LoVo (cell line): ENCODE measurements at regions not wholly inside any gene's neighbourhood (a gene's known extent, or its start where the extent isn't known, plus 50 kb on each side); places are given as distances from the start of the nearest gene placed in this dataset.

Experiments
- DNase-seq: peaks from one replicate; pipeline ENCODE4 v3.0.0-alpha.2; 2016; ENCODE audit warnings: low spot score

DNA sequence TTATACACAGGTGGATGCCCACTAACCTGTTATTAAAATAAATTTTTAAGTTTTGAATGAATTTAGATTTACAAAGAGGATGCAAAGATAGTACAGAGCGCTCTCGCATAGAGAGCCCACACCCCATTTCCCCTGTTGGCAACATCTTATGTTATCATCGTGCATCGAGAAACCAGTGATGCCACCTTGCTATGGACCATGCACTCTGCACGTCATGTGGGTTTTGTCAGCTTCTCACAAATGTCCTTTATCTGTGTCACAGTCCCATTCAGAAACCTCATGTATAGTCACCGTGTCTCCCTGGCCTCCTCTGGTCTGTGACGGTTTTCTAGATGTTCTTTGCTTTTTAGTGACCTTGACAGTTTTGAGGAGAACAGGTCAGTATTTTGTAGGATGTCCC is 60.0 kb downstream of the ING1 start:
- DNase-seq: no peak

DNA sequence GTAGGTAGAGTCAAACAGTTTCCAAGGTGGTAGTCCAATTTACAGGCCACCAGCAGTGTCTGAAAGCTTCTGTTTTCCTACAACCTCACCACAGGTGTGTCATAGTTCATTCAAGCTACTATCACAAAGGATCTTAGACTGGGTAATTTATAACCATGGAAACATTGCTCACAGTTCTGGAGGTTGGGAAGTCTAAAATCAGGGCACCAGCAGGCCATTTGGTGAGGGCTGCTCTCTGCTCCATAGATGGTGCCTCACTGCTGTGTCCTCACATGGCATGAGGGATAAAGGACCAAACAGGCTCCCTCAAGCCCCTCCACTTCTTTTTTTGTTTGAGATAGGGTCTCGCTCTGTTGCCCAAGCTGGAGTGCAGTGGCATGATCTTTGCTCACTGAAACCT is 60.6 kb downstream of the ING1 start:
- DNase-seq: no peak

DNA sequence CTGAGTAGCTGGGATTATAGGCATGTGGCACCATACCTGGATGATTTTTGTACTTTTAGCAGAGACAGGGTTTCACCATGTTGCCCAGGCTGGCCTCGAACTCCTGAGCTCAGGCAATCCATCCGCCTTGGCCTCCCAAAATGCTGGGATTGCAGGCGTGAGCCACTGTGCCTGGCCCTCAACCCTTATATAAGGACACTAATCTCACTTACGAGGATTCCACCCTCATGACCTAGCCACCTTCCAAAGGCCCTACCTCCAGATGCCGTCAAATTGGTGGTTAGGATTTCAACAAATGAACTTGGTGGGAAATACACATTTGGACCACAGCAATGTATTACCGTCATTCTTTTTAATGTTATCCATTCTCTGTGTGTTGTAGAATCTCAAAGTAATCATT is 61.0 kb downstream of the ING1 start:
- DNase-seq: no peak

DNA sequence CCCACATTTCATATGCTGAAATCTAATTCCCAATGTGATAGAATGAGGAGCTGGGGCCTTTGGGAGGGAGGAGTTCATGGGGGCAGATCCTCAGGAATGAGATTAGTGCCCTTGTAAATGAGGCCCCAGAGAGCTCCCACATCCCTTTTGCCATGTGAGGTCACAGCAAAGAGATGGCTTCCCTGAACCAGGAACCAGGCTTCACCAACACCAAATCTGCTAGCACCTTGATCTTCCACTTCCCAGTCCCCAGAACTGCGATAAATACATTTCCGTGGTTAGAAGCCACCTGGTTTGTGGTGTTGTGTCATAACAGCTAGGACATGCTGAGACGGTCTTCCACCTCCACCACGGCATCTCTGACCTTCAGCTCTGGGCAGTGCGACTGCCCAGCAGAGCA is 62.1 kb downstream of the ING1 start:
- DNase-seq: no peak

DNA sequence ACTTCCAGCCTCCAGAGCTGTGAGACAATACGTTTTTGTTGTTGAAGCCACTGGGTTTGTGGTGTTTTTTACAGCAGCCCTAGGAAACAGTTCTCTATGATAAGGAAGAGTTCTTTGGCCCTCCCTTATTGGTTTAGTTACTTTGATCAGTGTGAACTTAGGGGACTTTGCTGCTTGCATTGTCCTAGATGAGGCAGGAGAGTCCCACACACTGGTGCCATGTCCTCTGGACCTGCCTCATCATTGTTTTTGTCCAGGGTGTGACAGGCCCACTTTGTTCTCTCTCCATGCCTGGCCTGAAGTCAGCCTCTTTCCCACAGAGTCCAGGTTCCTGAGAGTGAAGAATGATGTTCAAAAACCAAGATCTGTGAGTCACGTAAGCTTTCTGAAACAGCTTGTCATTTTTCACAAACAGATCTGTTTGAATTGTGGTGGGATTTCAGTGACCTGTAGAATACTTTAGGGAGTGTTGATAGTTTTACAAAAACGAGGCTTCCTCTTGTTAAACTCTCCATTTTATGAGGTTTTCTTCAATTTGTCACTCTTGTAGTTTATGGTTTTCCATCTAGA is 63.8 kb downstream of the ING1 start:
- no peak for DNase-seq

DNA sequence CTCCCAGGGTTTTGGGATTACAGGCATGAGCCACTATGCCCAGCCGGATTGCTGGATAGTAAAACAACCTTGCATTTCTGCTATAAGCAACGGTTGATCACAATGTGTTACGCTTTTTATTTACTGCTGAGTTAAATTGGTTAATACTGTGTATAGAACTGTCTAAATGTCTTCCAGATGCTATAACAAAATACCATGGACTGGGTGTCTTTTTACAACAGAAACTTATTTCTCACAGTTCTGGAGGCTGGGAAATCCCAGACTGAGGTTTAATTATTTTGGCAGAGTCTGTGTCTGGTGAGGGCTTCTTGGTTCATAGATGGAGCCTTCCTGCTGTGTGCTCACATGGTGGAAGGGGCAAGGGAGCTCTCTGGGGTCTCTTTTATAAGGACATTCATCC is 65.5 kb downstream of the ING1 start:
- DNase-seq: no peak

DNA sequence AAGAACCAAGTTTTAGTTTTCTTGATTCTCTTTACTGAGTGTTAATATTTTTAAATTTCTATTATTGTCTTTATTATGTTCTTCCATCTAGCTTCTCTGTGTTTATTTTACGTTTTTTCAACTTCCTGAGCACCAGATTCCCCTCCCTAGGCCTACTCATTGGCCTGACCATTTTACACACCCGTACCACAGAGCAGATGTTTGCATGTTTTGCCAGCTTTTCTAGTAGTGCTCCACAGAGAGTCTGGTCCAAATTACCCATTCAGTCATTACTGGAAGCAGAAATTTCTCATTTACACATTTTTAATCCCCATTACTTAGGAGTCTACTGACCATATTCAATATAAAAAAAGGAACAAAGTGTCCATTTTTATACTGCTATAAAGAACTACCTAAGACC is 66.9 kb downstream of the ING1 start:
- DNase-seq: no peak

DNA sequence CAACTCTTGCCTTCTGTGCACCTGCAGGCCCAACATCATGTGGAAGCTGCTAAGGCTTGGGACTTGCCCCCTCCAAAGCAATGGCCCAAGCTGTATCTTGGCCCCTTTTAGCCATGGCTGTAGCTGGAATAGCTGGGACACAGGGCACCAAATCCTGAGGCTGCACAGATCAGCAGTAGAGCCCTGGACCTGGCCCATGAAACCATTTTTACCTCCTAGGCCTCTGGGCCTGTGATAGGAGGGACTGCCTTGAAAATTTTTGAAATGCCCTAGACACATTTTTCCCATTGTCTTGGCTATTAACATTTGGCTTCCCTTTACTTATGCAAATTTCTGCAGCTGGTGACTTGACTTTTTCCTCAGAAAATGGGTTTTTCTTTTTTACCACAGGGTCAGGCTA is 68.7 kb downstream of the ING1 start:
- no peak for DNase-seq

DNA sequence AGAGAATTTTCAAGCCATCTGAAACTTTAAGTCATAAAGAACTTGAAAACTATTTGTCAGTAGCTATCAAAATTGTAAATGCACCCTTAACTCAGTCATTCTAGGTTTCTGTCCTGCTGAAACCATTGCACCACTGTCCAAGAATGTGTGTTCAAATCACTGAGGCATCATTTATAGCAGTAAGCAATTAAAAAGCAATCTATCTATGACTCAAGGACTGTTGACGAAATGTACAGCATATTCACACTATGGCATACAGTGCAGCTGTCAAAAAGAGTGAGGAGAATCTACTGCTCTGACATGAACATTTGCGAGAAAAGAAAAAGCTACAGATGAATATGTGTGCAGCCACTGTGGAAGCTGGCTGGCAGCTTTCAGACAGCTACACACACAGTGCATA is 71.2 kb downstream of the ING1 start:
- DNase-seq: no peak

DNA sequence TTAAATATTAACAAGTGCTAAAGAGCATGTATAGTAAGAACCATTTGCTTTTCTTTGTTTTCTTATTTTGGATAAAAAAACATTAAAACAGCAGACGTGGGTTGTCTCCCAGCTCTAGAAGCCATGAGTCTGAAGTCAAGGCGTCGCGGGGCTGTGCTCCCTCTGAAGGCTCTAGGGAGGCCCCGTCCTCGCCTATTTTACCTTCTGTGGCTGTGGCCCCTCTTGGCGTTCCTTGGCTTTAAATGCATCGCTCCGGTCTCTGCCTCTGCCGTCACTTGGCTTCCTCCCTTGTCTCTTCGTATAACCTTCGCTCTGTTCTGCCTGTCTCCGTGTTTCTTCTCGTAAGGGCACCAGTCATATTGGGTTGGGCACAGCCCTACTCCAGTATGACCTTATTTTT is 75.3 kb downstream of the ING1 start:
- DNase-seq: no peak

DNA sequence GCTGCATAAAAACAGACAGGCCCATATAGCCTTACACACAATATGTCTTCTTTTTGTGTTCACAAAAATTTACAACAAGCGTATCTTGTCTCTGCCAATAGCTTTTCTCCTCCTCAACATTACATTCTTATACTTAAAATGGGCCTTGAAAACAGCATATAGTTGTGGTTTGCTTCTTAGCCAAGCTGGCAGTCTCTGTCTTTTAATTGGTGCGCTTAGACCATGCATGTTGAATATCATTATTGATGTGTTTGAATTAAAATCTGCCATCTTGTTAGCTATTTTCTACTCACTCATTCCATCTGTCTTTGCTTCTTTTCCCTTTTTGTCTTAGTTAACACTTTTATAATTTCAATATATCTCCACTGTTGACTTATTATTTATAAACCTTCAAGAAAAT is 76.4 kb downstream of the ING1 start:
- no peak for DNase-seq

DNA sequence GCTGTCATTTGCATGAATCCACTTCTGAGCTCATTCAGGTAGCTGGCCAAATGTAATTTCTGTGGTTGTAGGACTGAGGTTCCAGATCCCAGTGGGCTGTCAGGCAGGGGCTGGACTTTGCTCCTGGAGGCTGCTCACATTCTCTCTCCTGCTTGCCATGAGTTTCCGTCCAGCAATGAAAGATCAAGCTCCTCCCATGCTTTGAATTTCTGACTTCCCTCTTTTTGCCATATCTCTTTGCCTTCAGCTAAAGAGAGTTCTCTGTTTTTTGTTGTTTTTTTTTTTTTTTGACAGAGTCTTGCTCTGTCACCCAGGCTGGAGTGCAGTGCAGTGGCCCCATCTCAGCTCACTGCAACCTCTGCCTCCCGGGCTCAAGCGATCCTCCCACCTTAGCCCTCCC is 76.9 kb downstream of the ING1 start:
- no peak for DNase-seq

DNA sequence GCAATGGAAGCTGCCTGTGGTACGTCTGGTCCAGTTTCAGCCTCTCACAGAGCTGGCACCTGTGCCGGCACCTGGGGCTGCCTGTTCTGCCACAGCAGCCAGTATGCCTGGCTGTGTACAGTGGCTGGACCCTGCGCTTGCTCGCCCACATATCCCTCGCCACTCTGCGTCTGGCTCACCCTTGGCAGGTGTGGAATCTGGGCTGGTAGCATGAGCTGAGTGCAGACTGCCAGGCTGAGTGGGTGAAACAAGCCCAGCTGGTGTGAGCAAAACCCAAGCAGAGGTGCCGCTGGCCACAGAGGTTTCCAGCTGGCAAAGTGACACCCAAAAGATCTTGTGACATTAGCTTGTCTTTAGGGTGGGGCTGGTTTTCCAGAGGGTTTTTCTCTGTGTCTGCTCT is 80.7 kb downstream of the ING1 start:
- DNase-seq: no peak

DNA sequence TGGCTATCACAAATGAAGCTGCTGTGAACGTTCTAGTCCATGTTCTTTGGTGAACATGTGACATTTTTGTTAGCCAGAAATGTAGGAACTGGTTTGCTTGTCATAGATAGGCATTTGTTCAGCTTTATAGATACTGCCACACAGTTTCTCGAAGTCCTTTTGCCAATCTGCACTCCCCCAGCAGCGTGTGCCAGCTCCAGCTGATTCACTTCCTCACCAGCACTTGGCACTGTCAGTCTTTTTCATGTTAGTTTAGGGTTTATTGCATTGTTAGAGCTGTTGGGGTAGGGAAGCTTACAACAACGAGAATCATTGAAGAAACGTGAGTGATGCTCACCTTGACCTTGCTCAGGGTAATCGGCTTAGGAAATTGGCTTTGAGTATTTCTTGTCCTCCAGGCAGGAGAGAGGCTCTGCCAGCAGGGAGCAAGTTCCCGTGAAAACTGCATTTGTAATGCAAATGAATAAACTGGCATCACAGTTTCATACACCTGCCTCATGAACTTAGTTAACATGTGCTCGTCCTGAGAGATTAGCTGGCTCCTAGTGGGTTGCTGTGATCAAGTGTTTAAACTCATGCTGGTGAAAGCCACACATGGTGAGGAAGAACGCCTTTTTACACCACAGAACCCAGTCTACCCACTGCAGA is 83.9 kb downstream of the ING1 start:
- DNase-seq: no peak

DNA sequence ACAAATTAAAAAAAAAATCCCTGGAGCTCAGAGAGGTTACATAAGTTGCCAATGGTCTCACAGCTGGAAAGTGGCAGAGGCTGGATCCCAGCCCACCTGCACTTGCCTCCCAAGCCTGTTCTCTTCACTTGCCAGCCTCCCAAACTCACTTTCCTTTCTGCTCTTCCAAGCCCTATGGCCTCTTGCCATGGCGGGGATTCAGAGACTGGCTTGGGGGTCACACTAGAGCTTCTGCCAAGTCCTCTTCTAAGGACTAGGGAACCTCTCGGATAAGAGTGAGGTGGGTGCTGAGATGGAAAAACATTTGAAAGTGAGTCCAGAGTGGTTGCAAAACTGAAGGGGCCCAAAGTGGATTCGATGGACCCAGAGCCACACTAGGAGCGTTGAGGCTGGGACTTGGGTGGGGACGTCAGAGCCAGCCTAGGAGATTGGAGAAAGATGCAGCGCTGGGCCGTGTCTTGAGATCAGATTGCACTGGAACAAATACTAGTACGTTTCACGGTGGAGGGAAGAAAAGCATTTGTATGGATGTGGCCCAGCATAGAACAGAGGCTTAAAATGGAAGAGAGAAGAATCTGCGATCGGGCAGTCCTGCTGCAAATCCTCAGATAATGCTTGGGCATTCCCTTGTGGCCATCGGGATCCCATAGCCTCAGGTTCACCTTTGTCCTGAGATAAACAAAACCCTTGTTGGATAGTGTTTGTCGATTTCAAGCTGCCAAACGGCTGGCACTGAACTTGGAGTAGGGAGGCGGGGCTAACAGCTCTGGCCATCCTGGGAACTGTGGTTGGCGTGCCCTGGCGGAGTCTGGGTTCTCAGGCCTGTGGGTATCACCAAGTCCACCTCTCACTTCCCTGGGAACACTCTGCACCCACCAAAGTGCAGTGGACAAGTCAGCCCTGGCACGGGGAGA is 84.8 kb downstream of the ING1 start:
- DNase-seq: no peak

DNA sequence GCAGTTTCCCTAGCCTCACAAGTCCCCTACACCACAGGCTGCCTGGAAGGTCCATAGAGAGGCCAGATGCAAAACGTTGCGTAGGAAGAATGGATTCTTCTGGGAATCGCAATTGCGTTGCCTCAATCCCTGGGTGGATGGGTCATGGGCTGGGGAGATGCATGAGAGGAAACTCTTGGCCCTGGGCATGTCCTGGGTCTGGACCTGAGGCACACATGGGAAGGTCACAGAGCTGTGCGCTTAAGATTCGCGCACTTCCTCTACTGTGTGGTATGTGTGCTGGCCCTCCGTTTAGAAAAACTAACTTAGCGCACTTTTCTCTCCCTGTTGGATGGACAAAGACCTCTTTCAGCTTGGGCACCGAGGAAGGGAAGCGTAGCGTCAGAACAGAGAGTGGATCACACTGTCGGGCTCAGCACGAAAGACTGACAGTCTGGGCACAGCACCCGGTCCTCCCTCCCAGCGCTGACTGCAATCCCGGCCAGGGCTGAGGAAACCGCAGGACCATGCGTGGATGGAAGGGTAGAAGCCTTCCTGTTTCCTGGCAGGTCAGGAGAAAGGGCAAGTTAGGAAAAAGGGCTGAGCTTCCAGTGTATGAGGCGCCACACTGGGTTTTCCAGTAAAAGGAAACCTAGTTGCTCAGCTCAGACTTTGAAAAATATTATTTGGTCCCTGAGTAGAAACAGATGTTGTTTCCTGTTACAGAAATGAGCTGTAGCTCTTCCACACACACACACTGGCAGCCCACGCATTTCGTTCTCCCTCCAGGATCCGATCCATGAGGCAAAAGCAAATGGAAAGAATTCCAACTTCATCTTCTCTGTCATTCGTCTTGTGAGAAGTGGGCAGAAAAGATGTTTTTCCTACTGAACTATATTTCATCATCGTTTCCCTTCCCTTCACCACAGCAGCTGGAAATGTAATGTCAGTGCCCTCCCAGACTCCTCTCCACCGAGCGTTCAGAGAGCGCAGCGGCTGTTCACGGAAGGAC is 86.0 kb downstream of the ING1 start:
- no peak for DNase-seq

DNA sequence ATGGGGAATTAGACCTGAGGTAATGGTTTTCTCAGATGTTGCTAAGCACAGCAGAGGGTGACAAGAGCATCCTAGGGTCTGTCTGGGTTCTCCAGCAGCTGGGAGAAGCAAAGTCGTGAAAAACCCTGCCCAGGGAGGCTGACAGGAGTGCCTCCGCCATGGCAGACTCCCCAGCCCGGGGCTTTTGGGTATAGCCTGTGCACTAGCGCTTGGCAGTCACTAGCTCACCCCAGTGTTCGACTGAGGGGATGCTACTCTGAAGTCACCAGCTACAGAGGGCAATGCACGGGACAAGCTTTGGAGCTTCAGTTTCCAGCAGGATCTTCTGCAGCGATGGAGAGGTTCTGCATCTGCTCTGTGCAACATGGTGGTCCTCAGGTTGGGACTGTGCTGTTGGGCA is 87.5 kb downstream of the ING1 start:
- no peak for DNase-seq

DNA sequence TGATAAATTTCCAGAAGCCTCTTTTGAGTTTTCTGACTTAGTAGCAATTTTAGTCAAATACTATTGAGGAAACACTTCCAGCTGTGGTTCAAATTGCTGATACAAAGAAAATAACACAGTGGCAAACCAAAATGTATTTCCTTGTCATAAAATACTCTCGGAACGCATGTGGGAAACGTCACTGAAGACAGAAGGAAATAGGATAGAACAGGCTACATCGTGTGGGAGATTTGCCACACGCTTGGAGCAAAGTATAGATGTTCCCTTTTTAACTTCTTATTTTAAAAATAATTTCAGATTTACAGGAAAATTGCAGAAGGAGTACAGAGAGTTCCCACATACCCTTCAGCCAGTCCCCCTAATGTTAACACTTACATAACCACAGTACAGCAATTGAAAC is 88.8 kb downstream of the ING1 start:
- DNase-seq: no peak

DNA sequence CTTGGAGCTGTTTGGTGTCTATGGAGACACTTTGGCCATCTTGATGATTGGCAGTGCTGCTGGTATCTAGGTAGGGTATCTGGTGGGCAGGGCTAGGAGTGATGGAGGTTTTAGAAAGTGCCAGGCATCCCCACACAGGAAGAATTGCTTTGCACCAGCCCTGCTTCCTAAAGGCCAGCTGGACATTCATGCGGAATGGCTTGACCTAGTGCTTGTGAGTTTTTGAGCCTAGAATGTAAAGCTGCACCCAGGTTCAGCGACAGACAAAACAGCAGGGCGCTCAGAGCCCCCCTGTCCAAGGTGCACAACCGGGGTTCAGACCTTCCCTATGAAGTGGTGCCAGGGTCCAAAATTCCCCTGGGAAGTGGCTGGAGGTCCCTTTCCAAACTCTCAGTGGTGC is 93.1 kb downstream of the ING1 start:
- DNase-seq: no peak

DNA sequence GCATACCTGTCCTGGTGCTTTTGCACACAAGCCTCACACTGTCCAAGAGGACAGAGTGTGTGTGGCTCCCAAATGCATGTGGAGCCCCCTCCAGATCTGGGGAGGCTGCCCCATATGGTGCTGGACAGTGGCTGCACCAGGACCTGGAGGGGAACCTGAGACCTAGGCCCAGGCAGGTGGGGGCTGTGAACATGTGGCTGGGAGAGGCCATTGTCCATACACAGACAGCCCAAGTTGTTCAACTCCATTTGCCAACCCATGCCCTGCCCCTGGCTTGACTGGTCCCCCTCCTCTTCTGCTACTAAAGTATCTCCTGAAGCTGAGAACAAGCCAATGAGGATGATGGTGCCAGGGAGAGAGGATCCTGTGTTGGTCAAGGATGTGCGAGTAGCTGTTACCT is 94.0 kb downstream of the ING1 start:
- DNase-seq: no peak

DNA sequence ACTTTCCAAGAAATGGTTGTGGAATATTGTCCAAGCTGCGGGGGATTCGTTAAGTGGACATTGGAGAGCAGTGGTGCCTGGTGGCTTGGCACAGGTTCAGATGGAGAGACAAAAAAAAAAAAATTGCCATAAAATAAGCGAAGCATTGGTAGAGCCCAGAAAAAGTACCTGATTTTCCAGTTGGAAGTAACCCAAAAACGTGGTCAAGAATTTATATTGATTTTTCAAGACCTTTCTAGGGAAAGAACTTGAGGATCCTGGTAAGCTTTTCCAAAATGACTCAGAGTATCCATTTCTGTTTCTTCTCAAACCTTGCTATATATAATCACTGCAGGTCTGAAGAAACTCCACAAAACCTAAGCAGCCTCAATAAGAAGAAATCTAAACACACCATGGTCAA is 94.6 kb downstream of the ING1 start:
- no peak for DNase-seq

DNA sequence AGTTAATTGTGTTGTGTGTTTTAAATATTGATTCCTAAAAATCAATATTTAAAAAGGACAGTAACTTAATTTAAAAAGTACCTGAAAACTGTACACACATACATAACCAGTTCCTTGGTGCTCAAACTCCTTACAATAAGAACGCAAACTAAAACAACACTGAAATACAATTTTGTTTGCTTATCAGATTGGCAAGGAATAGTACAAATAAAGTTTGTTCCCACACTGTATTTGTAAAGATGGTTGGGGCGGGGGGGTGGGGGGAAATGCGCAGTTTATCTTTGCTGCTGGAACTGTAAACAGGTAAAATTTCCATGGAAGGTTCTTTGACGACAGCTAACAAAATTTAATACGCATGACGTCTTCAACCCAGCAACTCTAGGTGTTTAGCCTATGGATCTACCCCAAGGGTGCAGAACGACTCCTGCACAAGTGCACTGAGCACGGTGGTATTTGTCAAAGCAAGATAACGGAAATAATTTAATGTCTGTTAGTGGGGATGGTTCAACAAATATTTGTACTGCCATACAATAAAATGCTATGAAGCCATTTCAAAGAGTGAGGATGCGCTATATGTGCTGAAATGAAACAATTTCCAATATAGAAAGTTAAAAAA is 96.5 kb downstream of the ING1 start:
- no peak for DNase-seq
